Right lobe of liver (tissue), 6 donors: ENCODE measurements at regions not wholly inside any gene's neighbourhood (a gene's known extent, or its start where the extent isn't known, plus 50 kb on each side); places are given as distances from the start of the nearest gene placed in this dataset.

Experiments
- ATAC-seq, 4 donors: fragments of 200-7000 bp; cut with Tn5 transposase; one replicate each; pipeline ENCODE4 v1.9.1; 2020; ENCODE audit warnings: mild to moderate bottlenecking in 4 of 4, moderate library complexity in 4 of 4
- DNase-seq, 3 donors: peaks; one replicate each; pipeline ENCODE4 v3.0.0-alpha.2; 2020
- H3K27ac ChIP-seq, 3 donors: fragments of 200-600 bp; one replicate each; pipeline ENCODE4 v1.8.0; 2022
- H3K27me3 ChIP-seq, 2 donors: fragments of 200-600 bp; one replicate each; pipeline ENCODE4 v1.8.0; 2022
- H3K36me3 ChIP-seq, 4 donors: fragments of 200-600 bp; sonication (generic) in 1 of 4; one replicate each; pipeline versions ENCODE4 v1.5.1 to v1.8.0; 2017 to 2022; ENCODE audit warnings: control low read depth in 1 of 4
- H3K4me1 ChIP-seq, 4 donors: fragments of 200-600 bp; sonication (generic) in 1 of 4; one replicate each; pipeline versions ENCODE4 v1.5.1 to v1.8.0; 2017 to 2022; ENCODE audit warnings: control low read depth in 1 of 4
- H3K4me3 ChIP-seq, 3 donors: fragments of 200-600 bp; one replicate each; pipeline ENCODE4 v1.8.0; 2022
- H3K9me3 ChIP-seq, 4 donors: fragments of 200-600 bp; sonication (generic) in 1 of 4; one replicate each; pipeline versions ENCODE4 v1.5.1 to v1.8.0; 2017 to 2022; ENCODE audit warnings: control low read depth in 1 of 4
- CTCF ChIP-seq, 4 donors: fragments of 200-600 bp in 3 of 4; fragments of 450-650 bp in 1 of 4; IDR thresholded peaks; one replicate each; pipeline versions ENCODE4 v1.5.1 to v1.8.0; 2016 to 2022; ENCODE audit warnings: antibody characterized with exemption in 4 of 4, mild to moderate bottlenecking in 2 of 4
- POLR2A ChIP-seq: fragments of 450-650 bp; IDR thresholded peaks from one replicate; pipeline ENCODE4 v1.6.1; 2017; ENCODE audit warnings: antibody characterized with exemption, mild to moderate bottlenecking
- WGBS: methylation state at CpG from one replicate; pipeline ENCODE4 v1.1.6; 2018; ENCODE audit warnings: low coverage, low lambda C conversion rate; ENCODE audit not compliant: insufficient coverage; ENCODE audit errors: missing lambda C conversion rate; 5-methylcytosine and 5-hydroxymethylcytosine counted together
- intact Hi-C, 2 donors: fragments of 100-400 bp; cut with DNase I; formaldehyde crosslinking; loops; one replicate each; pipeline versions ENCODE4 v1.11.2 to v1.14.1; 2022
- donor health status: DM: no; HTN: yes; CAD: no.
- donor health status: DM: no; HTN: no; CAD: no.
- donor health status: DM: no; HTN: no; CAD: no.
- donor health status: DM: no; HTN: yes; CAD: no.
- donor health status: DM: no; HTN: yes; CAD: no.

GRCh38 chr4:188918787-188919186 is 779.5 kb downstream of the TRIML1 start:
- Histone ChIP-seq H3K9me3 (no peaks in the 10 kb centered on the region), H3K27me3 (no peaks in the 10 kb centered on the region), H3K27ac (no peak overlapping the region), H3K4me1 (no peaks in the 10 kb centered on the region), H3K4me3 (no peak overlapping the region), H3K36me3 (no peaks in the 10 kb centered on the region)
- intact Hi-C loops, result no loop called here
- WGBS, result 46% methylated on average over 2 of the region's 2 CpGs
- no peak for TF ChIP-seq CTCF (IDR thresholded peaks at IDR 0.05)
- no peak for TF ChIP-seq POLR2A
- DNase-seq (no peak), ATAC-seq (no peak)

GRCh38 chr4:188930822-188931221 is 791.6 kb downstream of the TRIML1 start:
- 60% methylated on average over 2 of the region's 2 CpGs for WGBS
- ATAC-seq (no peak), DNase-seq (no peak)
- no peak overlapping the region for H3K4me3 ChIP-seq
- H3K4me1 ChIP-seq, result no peaks in the 10 kb centered on the region
- H3K27me3 ChIP-seq, result no peaks in the 10 kb centered on the region
- intact Hi-C loops, result no loop called here
- no peak for TF ChIP-seq POLR2A
- no peaks in the 10 kb centered on the region for H3K9me3 ChIP-seq
- H3K27ac ChIP-seq, result no peak overlapping the region
- no peaks in the 10 kb centered on the region for H3K36me3 ChIP-seq

DNA sequence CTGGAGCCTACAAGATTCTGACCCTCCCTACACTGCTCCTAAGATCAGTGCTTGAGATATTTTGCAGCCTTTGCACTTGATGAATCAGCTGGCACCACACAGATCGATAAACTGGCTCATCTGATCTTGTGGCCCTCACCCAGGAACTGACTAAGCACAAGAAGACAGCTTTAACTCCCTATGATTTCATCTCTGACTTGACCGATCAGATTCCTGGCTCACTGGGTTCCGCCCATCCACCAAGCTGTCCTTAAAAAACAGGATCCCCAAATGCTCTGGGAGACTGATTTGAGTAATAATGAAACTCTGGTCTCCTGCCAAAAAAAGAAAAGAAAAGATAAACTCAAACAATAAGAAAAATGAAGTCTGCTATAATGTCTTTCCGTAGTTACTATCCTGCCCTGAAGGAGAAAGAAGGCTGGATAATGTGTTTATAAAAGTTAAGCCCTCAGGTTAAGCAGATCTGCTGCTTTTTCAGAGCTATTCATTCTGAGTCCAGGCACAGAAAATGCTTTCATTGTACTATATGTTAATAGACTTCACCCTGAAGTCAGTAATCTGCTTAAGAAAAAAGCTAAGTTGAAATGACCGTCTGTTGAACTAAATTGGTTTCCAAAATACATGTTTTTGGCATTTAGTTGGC is 795.2 kb downstream of the TRIML1 start:
- Histone ChIP-seq H3K27me3 (no peaks in the 10 kb centered on the region), H3K27ac (no peak overlapping the region), H3K4me3 (no peak overlapping the region), H3K9me3 (no peaks in the 10 kb centered on the region), H3K4me1 (no peaks in the 10 kb centered on the region), H3K36me3 (no peaks in the 10 kb centered on the region)
- 56% methylated on average over 4 of the region's 5 CpGs for WGBS
- intact Hi-C loops, result no loop called here
- ATAC-seq (no peak), DNase-seq (no peak)
- TF ChIP-seq CTCF (IDR thresholded peaks at IDR 0.05) (no peak), POLR2A (no peak)

DNA sequence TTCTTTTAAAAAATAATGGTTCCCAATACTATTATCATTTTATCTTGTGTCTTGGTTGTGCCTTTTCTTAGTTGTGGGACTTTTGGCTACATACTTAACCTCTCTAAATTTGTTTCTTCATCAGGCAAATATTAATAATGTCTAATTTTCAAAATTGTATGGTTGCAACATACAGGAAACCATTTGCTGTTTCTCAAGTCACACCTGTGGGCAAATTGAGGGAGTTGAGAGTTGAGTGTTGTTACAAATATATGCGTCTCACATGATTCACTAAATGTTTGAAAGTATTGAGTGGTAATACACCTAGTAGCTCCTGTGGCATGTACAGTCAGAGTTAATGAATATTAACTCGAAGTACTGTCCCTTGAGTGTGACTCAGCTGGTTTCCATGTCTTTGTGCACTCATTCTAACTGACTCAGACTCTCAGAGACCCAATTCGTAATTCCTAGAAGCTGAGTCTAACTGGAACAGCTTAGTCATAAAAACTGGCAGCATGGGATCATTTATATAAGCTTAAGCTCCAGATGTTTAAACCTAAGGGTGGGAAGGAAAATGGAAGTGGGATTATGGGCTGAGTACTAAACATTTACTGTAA is 802.4 kb downstream of the TRIML1 start:
- no peak for ATAC-seq
- 50% methylated on average over 3 of the region's 3 CpGs for WGBS
- H3K27me3 ChIP-seq, result no peaks in the 10 kb centered on the region

More for the DNA sequence above, 802.4 kb downstream of the TRIML1 start:
- Histone ChIP-seq H3K9me3 (peaks cover 0 to 2% (median 0%) of the 10 kb centered on the region in 4 donors), H3K4me3 (no peak overlapping the region), H3K36me3 (no peaks in the 10 kb centered on the region), H3K27ac (no peak overlapping the region), H3K4me1 (no peaks in the 10 kb centered on the region)
- no peak for DNase-seq
- intact Hi-C loops, result no loop called here
- no peak for TF ChIP-seq POLR2A
- no peak for TF ChIP-seq CTCF (IDR thresholded peaks at IDR 0.05)
